ENCODE measurements at regions not wholly inside any gene's neighbourhood (a gene's known extent, or its start where the extent isn't known, plus 50 kb on each side); places are given as distances from the start of the nearest gene placed in this dataset.
"Not testable (repeated sequence)": the region's sequence is repeated elsewhere in the genome, so short reads cannot be mapped to it uniquely, and the experiment has no call there.

DNA sequence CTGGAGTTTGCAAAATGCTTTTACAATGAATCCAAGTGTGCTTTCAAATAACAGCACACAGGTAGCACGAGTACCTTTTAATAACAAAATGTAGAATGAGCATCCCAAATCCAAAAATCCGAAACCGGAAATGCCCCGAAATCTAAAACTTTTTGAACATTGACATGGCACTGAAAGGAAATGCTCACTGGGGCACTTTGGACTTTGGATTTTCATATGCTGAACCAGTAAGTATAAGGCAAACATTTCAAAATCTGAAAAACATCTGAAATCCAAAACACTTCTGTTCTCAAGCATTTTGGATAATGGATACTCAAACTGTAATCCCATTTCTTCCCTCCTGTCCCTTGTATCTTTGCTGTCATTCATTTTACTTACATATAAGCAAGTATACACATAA, 50.1 kb downstream of the GCNT4 start:
- no peak for DNase-seq (ENCODE audit: low spot score)

GRCh38 chr5:74995926-74996325, 56.4 kb downstream of the GCNT4 start:
- DNase-seq (ENCODE audit: low spot score), result no peak

GRCh38 chr5:74994826-74995225, 57.5 kb downstream of the GCNT4 start:
- DNase-seq (ENCODE audit: low spot score), result no peak

DNA sequence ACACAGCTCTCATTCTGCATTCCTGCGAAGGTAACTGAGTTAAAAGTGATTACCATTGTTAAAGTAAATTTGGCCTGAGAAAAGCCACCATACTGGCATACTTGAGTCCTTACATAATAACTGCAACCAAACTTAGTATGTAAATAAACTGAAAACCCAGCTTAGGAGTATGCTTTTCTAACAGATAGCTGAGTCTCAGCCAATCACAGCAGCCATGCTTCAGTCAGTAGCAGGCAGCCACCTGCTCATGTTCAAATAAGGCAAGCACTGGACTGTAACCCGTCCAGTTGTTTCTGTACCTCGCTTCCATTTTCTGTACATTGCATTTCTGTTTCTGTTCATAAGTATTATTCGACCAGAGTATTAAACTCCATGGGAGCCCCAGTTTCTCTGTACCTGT, 58.6 kb downstream of the GCNT4 start:
- no peak for DNase-seq (ENCODE audit: low spot score)

- DNase-seq (ENCODE audit: low spot score), result no peak
Measured at GRCh38 chr5:74992791-74993190, 59.6 kb downstream of the GCNT4 start.

DNA sequence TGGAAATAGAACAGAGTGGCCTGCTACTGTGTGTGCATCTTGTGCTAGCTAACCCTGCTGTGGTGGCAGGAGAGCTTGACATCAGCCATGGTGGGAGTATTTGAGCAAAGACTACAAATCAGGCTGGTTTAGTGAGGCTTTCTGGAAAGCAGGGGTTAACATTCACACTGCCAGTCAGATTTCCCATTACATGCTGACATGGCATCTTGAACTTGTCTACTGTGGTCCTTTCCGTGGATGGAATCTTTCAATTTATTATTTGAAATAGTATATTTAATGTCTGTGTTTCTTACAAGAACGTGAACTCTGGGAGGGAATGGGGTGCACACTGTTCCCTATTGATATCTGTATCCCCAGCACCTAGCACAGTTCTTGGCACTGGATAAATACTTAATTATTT, 60.8 kb downstream of the GCNT4 start:
- DNase-seq (ENCODE audit: low spot score), result no peak

DNA sequence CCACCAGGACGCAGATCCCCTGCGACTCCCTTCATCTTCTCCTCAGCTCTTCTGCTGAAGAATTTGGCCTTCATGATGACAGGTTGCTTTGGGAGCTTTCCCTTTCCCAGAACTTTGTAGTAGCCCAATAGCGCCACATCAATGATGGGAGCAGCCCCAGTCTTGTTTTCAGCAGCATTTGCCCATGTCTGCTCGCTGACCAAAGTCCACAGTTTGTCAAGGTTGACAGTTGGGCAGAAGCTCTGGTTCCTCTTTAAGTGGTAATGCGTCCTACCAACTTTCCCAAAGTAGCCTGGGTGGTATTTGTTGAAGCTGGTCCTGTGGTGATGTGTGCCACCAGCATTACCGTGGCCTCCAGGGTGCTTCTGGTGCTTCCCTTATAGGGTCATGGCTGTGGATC, 62.2 kb downstream of the GCNT4 start:
- no peak for DNase-seq (ENCODE audit: low spot score)

DNA sequence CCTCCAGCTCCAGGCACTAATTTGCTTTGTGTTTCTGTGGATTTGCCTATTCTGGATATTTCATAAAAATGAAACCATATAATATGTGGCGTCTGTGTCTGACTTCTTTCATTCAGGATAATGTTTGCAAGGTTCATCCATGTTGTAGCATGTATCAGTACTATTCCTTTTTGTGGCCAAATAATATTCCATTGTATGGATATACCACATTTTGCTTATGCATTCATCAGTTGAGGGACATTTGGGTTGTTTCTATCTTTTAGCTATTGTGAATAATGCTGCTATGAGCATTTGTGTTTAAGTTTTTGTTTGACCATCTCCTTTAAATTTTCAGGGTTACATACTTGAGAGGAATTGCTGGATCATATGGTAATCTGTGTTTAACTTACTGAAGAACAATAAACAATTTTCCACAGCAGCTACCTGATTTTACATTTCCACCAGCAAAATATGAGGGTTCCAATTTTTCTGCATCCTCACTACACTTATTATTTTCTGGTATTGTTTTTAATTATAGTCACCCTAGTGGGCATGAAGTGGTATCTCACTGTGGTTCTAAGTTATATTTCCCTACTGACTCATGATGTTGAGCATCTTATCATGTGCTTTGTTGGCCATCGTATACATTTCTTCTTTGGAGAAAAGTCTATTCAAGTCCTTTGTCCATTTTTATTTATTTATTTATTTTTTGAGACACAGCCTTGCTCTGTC, 63.9 kb downstream of the GCNT4 start:
- no peak for DNase-seq (ENCODE audit: low spot score)

GRCh38 chr5:74978345-74978744, 74.0 kb downstream of the GCNT4 start:
- no peak for DNase-seq (ENCODE audit: low spot score)

DNA sequence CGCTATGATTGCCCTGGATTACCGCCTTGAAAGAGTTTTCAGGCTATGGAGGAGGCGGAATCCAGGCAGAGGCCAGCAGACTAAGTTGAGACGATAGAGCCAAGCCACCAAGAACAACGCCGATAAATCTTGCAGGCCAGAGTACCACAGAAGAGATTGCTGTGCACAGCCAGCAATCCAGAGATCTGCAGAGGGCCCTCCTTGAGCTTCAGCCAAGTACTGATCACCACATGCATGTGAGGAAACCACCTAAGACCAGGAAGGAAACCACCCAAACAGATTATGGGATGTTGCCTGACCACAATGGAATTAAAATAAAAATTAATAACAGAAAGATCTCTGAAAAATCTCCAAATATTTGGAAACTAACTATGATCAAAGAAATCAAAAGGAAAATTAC, 74.9 kb downstream of the GCNT4 start:
- DNase-seq (ENCODE audit: low spot score), result no peak

- DNase-seq (ENCODE audit: low spot score), result no peak
Measured at GRCh38 chr5:74976651-74977050, 75.7 kb downstream of the GCNT4 start.

- DNase-seq (ENCODE audit: low spot score), result no peak
Measured at GRCh38 chr5:74975582-74975981, 76.8 kb downstream of the GCNT4 start.

DNA sequence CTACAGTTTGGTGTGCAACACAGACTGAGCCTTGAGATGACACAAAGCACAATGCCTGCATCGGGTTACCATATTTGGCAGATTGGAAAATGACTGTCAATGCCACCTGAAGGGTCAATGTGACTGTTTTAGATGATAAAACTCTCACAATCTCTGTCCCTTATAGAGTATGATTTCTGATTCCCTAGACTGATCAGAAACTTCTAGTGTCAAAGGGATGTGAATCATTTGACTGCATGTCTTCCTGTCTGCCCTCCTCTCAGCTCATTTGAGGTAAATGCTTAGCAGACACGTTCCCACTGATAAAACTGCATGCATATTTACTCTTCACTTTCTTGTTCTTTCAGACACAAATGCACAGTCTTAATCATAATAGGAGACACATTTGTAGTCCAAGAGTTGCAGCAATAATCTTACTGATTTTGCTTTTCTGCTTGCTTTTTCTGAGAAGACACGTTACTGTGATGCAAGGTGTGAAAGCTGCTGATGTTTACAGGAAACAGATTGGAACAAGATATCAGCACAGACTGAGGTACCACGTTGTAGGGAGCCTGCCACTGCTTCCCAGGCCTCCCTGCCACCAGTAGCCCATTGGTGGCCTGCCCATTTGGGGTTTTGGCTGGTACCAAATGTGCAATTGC, 77.8 kb downstream of the GCNT4 start:
- DNase-seq (ENCODE audit: low spot score), result no peak

DNA sequence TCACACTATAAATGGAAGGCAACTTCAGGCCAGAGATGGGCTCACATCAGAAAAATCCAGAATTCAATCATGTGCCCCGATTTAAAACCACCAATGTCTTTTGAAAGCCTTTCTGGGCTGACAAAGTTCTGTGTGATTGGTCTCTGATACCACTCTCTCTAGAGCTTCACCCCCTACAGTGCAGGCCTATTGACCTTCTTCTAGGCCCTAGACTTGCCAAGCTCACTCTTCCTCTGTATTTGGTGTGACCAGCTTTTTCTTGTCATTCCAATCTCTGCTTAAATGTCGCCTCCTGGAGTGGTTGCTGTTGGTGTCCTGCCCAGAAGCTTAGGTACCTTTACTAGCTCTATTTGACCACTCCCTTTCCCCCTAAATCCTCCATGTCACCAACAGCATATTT, 78.7 kb downstream of the GCNT4 start:
- no peak for DNase-seq (ENCODE audit: low spot score)

DNA sequence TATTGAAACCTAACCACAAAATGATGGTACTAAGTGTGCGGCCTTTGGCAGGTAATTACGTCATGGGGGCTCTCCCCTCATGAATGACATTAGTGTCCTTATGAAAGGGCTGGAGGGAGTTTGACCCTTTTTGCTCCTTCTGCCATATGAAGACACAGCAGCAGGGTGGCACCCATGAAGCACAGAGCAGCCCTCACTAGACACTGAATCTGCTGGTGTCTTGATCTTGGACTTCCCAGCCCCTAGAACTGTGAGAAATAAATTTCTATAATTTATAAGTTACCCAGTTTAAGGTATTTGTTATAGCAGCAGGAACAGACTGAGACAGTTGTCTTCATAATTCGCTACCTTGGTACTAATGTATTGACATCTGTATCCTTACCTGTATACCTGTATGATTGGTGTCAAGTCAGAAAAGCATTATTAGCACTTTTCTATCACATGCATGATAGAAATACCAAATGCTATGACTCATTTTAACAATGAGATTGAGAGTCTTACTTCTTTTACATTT, 80.4 kb downstream of the GCNT4 start:
- no peak for DNase-seq (ENCODE audit: low spot score)

DNA sequence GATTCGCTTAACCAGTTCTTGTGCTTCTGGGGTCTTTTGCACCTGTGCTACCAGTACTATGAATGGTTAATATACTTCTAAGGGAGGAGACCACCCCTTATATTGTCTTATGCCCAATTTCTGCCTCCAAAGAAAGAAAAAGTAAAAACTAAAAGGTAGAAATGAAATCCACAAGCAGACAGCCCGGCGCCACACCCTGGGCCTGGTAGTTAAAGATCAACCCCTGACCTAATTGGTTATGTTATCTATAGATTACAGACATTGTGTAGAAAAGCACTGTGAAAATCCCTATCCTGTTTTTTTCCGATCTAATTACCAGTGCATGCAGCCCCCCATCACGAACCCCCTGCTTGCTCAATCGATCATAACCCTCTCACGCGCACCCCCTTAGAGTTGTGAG, 81.5 kb downstream of the GCNT4 start:
- DNase-seq (ENCODE audit: low spot score), result not testable (repeated sequence)

GRCh38 chr5:74969726-74970125, 82.6 kb downstream of the GCNT4 start:
- no peak for DNase-seq (ENCODE audit: low spot score)

DNA sequence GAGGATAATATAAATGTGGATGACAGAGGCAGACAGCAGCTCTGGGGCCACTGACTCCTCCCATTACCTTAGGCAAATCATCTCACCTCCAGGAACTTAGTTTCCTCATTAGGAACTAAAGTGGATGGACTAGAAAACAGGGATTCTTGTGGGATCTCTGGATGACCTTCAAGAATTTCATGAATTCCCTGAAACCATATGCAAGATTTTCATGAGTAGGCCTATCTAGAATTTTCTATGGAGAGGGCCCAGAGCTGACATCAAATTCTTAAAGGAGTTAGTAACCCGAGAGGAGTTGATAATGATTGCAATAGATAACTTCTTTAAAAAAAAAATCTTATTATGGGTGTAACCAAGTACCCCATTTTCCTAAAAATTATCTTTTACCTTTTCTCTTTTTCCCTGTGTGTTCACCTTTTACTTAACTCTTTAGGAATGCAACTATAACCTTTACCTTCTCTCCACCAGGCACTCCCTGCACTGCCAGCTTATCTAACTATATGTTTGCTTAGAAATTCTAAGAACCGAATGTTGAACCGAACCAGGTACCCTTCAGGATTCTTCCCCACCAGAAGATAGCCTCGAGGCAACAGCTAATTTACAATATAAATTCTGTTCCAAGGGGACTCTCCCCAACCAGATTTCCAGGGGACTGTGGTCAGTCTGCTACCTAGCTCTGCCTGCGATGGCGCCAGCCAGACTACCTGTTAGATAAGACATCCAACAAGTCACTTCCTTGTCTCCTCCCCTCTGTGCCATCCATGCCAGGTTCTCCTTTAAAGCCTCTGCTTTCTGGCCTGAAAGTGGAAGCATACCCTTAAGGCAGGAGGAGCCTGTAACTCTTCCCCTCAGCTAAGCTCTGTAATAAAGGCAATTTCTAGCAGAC, 86.0 kb downstream of the GCNT4 start:
- DNase-seq (ENCODE audit: low spot score), result no peak

- no peak for DNase-seq (ENCODE audit: low spot score)
Measured at GRCh38 chr5:74963407-74963806, 89.0 kb downstream of the GCNT4 start.

DNA sequence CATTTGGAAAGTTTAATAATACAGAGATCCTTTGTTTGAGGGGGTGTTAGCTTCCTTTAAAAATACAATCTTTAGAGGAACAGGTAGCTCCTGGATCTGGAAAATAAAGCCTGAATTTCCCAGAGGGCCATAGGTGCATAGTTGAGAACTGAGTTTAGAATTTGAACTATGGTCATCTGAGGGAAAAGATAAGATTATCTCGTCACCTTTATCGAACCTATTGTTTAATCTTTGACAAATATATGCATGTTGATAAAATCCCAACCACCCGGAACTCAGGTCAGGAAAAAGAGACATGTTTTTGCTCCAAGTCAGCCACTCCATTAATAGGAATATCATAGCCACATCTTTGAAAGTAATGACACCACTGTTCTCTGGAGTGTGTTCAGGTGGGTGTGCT, 91.7 kb upstream of the FAM169A start:
- no peak for DNase-seq (ENCODE audit: low spot score)

- no peak for DNase-seq (ENCODE audit: low spot score)
Measured at GRCh38 chr5:74957029-74957784, 91.0 kb upstream of the FAM169A start.

DNA sequence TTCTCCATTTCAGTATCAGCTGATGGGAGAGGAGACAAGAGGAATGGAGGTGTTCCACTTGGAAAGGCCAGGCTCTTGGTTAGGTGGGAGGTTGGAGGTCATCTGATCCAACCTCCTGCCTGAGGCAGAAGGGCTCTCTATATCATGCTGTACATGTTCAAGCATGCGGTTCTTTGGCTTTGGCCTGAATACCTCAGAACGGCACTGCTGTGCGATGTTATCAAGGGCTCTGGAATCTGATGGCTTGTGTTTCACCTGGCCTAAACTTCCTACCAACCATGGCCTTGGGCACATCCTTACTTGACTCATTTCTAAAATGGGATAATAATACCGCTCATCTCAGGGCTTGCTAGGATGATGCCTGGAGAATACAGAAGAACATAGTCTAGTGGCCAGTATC, 90.1 kb upstream of the FAM169A start:
- no peak for DNase-seq (ENCODE audit: low spot score)
